Limb (tissue), 2 donors: ENCODE measurements at regions not wholly inside any gene's neighbourhood (a gene's known extent, or its start where the extent isn't known, plus 50 kb on each side); places are given as distances from the start of the nearest gene placed in this dataset.
"Not testable (repeated sequence)": the region's sequence is repeated elsewhere in the genome, so short reads cannot be mapped to it uniquely, and the experiment has no call there.

Experiments
- DNase-seq, 2 donors: peaks; one replicate each; pipeline ENCODE4 v3.0.0-alpha.2; 2016; ENCODE audit errors: extremely low spot score in 2 of 2

DNA sequence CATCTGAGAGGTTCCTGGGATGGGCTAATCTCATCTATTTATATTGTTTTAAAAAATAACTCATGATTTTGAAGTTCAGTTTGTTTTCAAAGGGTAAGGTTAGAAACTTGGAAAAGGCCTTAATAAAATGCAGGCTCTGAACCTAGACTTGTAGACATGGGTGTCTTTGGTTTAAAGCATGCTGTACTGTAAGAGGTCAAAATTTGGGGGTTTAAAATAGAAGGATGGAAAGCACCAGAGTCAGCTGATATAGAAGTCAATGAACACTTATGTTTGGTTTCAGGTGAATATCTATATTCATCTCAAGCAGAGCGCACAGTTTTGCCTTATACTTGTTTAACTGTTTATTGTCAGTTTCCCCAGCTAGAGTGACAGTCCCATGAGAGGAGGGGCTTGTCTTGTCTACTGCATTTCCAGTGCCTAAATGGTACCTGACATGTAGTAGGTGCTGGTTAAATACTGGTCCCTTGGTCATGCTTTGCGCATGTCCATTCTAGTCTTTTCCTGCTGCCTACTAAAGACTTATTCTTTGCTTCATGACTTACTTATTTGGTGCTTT, 112.3 kb upstream of the DTNBP1 start:
- no peak for DNase-seq

DNA sequence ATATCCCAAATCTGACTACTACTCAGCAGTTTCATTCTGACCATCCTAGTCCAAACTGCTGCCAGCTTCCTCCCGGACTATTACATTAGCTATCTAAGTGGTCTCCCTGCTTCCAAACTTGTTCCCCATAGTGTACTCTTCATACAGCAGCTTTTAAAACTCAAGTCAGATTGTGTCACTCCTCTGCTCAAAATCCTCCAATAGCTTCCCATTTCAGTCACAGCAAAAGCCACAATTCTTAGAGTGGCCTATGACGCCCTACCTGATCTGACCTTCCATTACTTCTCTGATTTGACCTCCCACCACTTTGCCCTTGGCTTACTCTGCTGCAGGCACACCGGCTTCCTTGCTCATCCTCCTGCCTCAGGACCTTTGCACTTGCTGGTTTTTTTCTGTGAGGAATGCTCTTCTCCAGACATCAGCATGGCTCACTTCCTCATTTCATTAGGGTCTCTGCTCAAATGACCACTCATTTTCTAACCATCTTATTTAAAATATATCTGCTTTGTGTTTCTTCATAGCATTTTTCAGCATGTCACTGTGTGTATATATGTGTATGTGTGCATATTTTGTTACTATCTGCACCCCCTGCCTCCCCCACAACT, 111.1 kb upstream of the DTNBP1 start:
- no peak for DNase-seq

GRCh38 chr6:15770347-15771143, 107.7 kb upstream of the DTNBP1 start:
- no peak for DNase-seq

GRCh38 chr6:15769511-15770018, 106.7 kb upstream of the DTNBP1 start:
- DNase-seq = no peak

GRCh38 chr6:15768999-15769398, 106.2 kb upstream of the DTNBP1 start:
- no peak for DNase-seq

DNA sequence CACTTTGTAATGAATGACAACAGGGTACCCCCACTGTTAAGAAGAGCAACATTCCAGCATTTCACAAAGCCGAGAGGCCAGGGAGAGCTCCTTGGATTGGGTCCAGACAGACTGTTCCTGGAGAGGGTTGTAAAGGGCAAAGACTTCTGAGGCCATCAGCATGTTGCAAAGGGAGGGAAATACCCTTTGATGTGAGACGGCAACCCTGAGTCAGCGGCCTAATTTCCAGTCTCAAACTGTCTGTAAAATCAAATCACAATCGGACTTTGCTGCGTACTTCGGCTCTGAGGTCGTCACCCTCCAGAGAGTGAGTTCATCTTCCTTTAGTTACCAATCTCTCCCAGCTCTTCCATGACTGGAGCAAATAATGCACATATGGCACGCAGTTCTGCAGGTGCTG, 101.0 kb upstream of the DTNBP1 start:
- peak in 1 of 2 donors; percentile 13 for DNase-seq

- no peak for DNase-seq
These were observed 100.5 kb upstream of the DTNBP1 start for GRCh38 chr6:15763364-15763763.

- DNase-seq = no peak
These were observed 98.2 kb upstream of the DTNBP1 start for GRCh38 chr6:15761045-15761502.

GRCh38 chr6:15758631-15759215, 95.9 kb upstream of the DTNBP1 start:
- no peak for DNase-seq

DNA sequence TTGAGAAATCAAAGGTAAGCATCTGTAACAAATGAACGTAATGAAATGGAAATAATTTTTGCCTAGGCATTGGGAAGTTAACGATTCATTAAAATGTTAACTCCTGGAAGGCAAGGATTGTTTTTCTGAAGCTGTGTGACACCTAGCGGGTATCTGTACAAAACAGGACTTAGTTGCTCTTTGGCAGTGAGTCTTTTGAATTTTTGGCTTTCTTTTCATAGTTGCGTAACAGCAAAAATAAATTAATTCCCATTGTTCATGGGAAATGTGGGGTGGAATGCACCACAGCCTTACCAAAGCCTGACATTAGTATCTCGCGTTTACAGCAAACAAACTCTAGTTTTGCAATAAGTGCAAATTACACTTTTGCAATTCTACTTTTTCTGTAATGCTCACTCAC, 92.7 kb upstream of the DTNBP1 start:
- no peak for DNase-seq

DNA sequence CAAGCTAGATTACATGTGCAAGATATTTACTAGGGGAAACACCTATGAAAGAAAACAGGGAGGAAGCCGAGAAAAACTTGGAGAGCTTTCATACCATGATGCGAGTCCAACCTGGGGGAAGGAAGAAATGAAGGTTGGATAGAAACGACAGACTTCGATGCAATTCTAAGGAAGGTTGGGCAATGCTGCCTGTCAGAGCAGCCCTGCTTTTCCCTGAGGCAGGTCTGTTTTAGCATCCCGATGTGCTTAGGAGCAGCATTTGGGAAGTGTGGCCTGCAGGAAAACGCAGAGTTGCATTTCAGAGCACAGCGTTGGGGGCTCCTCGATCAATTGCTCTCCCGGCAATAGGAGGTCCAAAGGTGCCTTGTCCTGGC, 91.9 kb upstream of the DTNBP1 start:
- no peak for DNase-seq

DNA sequence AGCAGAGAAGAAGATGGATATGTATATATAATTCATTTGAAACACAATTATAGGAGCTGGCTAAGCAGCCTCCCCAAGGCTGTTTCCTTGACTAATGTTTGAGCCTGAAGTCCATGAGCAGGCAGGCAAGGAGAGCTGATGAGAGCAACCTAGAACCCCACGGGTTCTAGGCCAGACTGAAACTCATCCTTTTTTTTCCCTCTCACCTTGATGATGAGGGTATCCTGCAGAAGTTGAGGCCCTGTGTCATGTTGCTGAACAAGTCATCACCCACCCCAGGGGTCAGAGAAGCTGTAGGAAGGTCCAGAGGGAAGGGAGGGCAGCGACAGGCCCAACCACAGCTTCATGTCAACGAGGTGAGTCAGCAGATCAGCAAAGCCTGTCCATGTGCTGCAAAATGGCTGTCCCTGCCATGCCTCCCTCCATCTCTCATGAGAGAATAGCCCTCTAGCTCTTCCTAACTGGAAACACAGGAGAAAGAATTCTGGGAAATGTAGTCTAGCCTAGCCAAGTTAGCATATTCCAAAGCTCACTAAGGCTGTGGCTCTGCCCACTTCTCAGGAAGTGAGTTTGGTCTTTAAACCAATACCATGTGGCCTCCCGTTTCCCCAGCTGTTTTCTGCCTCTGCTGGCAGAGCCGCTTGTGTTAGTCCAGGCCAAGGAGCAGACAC, 91.3 kb upstream of the DTNBP1 start:
- no peak for DNase-seq

- no peak for DNase-seq
These were observed 90.0 kb upstream of the DTNBP1 start for GRCh38 chr6:15752820-15753219.

GRCh38 chr6:15751721-15752350, 89.0 kb upstream of the DTNBP1 start:
- no peak for DNase-seq

DNA sequence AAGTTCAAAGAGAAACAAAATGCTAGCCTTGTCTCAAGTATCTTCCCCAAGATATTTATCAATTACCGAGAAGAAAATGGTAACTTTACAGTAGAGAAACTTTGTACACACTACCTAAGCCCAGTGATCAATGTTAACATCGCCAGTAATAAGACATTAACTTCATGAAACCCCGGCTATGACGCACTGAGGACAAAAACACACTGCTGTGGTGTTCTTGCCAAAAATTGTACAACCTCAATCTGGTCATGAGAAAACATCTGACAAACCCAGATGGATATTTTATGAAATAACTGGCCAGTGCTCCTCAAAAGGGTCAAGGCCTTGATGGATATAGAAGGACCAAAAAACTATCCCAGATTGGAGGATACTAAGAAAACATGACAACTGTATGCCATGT, 85.5 kb upstream of the DTNBP1 start:
- DNase-seq = no peak

DNA sequence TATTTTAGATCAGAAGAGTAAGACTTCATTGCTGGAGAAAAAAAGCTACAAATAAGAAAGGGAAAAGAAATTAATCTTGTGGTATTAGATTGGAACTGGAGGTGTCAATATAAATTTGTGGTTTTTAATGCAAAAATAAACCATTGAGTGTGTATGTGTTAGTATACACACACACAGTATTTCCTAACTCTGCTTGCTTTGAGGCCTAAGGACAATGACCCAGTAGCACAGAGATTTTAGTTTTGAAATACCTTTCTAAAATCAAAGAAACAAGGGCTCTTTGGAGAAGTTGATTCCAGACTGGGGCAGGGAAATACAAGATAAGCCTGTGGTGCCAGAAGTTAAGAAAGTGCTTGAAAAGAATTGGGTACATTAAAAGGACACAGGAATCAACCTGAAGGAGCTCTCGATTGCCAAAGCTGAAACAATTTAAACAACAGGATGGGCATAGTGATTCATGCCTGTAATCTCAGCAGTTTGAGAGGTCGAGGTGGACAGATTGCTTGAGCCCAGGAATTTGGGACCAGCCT, 84.6 kb upstream of the DTNBP1 start:
- DNase-seq = no peak

GRCh38 chr6:15745781-15746180, 83.0 kb upstream of the DTNBP1 start:
- no peak for DNase-seq

DNA sequence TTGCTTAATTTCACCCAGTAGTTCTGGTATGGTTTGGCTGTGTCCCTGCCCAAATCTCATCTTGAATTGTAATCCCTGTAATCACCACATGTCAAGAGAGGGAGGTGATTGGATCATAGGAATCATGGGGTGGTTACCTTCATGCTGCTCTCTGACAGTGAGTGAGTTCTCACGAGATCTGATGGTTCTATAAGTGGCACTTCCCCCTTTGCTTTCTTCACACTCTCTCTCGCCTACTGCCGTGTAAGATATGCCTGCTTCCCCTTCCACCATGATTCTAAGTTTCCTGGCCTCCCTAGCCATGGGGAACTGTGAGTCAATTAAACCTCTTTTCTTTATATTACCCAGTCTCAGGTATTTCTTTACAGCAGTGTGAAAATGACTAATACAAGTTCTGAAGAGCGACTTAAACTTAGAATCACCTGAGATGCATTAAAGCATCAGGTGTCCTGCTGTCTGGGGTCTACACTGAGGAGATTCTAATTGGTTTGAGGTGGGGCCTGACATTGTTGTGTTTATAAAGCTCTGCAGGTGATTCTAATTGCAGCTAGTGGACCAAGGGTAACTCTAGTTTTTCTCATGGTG, 82.1 kb upstream of the DTNBP1 start:
- no peak for DNase-seq

- not testable (repeated sequence) for DNase-seq
These were observed 79.2 kb upstream of the DTNBP1 start for GRCh38 chr6:15742013-15742412.

- no peak for DNase-seq
These were observed 78.6 kb upstream of the DTNBP1 start for GRCh38 chr6:15741405-15741804.

GRCh38 chr6:15739867-15740266, 77.0 kb upstream of the DTNBP1 start:
- DNase-seq = no peak
